Skin of body (tissue), 1 donor: ENCODE measurements at regions not wholly inside any gene's neighbourhood (a gene's known extent, or its start where the extent isn't known, plus 50 kb on each side); places are given as distances from the start of the nearest gene placed in this dataset.
"Not testable (repeated sequence)": the region's sequence is repeated elsewhere in the genome, so short reads cannot be mapped to it uniquely, and the experiment has no call there.

Experiments used
- DNase-seq: peaks from one replicate; lab custom pipeline; 2025; lab: John Stamatoyannopoulos, UW

DNA sequence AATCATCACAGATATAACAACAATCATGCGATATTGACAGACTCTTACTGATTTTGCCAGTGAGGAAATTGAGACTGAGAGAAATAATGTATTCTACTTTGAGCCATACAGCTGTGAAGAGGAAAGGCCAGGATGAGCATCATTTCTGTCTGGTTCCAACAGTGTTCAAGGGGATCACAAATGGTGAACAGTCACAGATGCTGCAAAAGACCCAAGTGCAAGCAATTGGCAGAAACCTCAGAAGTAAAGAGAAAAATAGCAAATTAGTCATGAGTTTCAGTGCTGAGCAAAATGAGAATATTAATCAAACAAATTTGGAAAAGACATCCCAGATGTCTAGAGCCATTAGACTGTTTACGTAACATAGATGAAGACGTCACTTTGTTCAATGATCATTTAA is 114.1 kb downstream of the RAB38 start:
- DNase-seq = peak; percentile 70

DNA sequence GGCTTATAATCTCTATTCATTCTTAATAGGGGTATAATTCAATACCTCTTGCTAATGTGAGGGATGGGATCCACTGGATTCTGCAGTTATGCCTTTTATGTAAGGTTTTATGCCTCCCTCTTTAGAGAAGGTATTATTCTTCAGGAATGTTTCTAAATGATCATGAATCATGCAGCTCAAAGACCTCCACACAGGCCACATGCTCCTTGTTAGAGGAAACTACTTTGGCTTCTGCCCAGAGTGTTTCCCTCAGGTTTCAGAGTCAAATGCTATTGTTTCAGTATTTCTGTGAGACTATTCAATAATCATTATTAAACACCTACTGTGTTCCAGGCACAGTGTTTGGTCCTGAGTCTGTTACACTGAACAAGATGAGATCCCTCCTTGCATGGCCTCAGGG is 115.9 kb downstream of the RAB38 start:
- DNase-seq = no peak

DNA sequence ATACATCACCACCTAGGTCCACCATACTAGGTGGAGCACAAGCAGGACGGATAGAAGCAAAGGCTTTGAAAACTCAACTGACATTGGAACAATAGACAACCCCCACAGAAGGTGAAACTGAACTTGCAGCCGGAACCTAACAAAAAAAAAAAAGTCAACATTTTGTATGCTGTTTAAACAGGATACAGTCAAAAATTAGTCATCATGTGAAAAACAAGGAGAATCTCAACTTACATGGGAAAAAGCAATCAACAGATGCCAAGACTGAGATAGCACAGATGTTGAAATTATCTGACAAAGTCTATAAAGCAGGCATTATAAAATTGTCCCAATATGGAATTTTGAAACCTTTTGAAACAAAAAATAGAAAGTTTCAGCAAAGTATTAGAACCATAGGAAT is 123.8 kb downstream of the RAB38 start:
- DNase-seq = no peak

DNA sequence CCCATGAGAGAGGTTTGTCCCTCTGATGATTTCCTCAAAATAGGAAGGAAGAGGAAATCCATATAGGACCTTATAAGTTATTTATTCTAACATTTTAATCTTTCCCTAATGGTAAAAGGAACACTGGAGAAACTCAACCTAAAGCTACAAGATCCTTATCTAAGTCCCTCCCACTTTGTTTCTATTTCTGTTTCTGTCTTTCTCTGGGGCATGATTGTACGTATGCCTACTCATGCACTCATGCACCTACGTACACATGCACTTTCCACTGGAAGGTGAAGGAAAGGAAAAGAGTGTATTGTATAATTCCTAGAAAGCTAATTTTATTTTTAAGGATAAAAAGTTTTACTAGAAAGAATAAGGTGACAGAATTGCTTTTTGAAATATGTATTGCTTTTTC is 125.0 kb downstream of the RAB38 start:
- DNase-seq = no peak

DNA sequence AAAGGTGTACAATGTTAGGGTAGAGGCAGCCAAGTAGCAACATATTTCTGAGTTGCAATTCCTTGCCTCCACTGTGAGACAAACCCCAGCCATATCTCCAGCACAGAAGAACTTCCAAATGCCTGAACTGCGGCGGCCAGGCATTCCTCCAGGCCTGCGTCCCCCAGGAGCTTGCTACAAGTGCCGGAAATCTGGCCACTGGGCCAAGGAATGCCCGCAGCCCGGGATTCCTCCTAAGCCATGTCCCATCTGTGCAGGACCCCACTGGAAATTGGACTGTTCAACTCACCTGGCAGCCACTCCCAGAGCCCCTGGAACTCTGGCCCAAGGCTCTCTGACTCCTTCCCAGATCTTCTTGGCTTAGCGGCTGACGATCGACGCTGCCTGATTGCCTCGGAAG is 130.0 kb downstream of the RAB38 start:
- not testable (repeated sequence) for DNase-seq

DNA sequence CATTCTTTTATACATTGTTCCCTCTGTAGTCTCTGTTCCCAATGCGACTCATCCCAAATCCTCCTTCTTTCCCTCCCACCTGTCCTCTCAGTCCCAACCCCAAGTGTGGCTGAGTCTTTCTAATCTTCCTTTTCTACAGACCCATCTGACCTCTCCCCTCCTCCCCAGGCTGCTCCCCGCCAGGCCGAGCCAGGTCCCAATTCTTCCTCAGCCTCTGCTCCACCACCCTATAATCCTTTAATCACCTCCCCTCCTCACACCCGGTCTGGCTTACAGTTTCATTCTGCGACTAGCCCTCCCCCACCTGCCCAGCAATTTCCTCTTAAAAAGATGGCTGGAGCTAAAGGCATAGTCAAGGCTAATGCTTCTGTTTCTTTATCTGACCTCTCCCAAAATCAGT is 130.6 kb downstream of the RAB38 start:
- DNase-seq = not testable (repeated sequence)

DNA sequence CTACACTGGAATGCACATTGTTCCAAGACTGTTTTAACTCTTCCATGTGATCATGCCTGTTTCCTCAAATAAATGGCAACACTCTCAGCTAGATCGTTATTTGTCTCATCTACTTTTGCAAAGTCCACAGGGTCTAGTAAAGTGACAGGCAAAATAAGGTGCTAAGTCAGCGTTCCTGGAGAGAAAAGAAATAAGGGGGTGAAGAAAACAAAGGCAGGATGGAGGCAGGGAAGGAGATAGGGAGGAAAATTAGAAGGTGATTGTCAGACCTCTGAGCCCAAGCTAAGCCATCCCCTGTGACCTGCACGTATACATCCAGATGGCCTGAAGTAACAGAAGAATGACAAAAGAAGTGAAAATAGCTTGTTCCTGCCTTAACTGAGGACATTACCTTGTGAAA is 132.1 kb downstream of the RAB38 start:
- no peak for DNase-seq

DNA sequence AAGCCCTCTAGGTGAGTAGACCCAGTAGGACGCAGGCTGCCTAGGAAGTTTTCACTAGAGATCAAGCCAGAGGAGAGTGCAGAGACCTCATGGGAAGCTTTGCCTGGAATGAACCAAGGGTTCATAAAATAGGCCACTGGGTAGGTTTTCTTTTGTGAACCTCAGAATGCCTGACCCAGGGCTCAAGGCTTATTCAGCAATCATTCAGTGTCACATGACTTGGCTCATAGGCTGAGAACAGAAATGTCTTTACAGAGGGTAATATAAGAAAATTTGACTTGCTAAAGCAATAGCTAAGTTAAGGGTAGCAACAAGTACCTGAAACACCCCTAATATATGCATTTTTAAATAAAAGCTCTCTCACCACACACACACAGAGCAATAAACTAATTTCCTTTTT is 132.6 kb downstream of the RAB38 start:
- DNase-seq = no peak

DNA sequence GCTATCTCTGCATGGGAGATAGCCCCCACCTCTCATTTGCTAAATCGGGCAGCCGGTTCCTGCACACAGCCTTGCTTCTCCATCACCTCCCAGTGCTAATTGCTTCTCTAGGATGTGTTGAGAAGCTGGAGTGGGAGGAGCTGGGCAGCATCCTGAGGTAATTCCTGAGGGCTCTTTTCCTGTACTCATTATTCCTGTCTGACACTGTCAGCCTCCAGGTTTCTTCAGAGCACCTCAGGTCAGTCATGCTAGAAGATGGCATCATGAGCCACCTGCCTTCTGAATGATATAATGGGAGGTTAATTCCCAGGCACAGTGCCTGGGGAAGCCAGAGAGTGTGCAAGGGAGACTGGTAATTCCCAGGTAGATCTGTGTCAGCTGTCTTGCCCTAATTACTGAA is 133.0 kb downstream of the RAB38 start:
- no peak for DNase-seq

DNA sequence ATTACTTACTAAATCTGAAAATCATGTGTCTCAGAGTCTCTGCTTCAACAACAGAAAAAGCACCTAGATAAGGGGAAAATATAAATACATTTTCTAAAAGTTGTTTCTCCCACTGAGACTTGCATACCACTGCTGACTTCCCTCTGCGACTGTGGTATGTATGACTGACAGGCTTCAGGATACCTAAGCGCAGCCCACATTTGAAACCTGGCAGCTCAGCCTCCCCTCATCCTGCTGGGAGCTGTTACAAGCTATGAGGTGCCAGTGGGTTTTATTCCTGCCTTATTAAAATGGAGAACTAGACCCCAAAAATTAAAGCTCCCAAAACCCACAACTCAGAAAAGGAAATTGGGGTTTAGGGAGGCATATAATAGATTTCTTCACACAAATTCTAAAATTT is 133.6 kb downstream of the RAB38 start:
- DNase-seq = no peak

DNA sequence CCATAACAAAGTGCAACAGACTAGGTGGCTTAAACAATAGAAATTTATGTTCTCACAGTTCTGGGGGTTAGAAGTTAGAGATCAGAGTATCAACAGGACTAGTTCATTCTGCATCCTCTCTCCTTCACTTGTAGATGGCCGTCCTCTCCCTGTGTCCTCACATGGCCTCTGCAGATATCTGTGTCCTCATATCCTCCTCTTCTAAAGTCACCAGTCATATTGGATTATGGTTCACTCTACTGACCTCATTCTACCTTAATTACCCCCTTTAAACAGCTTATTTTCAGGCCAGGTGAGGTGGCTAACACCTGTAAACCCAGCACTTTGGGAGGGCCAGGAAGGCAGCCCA is 135.1 kb downstream of the RAB38 start:
- DNase-seq = no peak

DNA sequence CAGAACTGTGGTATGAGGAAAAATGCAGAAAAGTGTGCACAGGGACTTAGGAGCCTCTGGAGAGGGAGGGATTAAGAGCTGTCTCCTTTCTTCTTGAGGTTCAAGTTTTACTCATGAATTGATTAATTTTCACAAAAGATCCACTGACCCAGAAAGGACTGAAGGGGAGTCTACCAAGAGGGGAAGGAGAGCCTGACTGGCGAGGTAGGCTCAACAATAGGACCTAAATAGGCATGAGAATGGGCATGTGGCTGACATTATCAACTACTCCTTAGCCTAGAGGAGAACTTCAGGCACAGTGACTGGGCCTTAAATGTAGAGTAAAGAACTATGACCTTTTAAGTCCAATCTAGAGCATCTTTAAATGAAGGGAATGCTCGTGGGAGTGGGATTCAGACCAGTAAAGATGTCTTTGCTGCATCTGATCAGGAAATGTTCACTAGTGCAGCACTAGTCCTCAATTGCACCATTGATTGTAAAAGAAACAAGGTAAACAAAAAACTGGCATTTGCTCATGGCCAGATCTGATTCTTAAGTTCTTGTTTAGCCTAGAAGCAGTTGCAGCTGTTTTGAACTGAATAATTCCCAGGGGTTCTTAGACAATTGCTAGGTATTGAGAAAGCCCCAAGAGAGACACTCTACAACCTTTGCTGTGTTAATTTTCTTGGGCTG is 135.6 kb downstream of the RAB38 start:
- no peak for DNase-seq

DNA sequence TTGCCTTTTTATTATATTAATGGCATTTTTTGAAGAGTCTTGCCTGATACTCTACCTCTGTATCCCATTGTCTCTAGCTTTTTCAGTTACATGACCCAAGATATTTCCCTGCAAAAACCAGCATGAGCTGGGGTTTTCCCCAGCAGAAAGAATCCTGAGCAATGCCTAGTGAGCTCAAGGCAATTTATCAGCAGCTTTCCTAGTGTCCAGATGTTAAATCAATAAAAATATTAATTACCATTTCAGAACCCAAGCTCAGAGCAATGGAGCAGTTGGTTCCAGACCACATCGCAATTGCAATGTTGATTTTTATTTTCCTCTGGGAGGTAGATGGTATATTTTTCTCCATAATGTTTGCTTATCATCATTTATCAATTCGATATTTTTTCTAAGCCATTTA is 137.2 kb downstream of the RAB38 start:
- DNase-seq = no peak

DNA sequence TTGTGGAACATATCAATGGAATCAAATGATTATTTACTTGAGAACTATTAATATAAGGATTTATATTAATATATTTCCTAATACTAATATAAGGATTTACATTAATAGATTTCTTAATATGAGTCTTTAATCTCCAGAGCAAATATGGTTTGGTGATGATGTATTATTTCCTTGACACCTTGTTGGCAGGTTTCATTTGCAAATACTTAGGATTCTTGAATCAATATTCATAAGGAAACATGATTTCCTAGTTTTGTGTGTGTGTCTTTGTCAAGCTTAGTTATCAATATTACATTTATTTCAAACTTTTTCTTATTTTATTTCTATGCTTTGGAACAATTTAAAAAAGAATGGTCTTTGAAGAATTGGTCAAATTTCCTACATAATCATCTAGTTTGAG is 138.5 kb downstream of the RAB38 start:
- DNase-seq = no peak

DNA sequence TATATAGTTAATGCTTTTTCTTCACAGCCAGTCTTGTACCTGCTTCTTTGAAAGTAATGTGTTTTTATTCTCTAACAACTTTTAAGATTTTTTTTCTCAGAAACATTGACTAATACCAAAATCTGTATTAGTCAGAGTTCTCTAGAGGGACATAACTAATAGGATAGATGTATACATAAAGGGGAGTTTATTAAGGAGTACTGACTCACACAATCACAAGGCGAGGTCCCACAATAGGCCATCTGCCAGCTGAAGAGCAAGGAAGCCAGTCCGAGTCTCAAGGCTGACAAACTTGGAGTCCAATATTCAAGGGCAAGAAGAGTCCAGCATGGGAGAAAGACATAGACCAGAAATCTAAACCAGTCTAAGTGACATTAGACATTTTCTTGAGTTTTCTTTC is 140.0 kb downstream of the RAB38 start:
- DNase-seq = no peak

DNA sequence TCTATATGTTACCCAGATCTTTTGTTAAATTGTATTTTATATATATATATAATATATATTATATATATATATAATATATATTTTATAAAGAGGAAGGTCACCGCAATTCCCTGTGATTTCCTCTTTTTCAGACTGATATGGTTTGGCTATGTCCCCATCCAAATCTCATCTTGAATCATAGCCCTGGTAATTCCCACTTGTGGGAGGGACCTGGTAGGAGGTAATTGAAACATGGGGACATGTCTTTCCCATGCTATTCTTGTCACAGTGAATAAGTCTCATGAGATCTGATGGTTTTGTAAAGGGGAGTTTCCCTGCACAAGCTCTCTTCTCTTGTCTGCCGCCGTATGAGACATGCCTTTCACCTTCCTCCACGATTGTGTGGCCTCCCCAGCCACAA is 157.6 kb downstream of the RAB38 start:
- DNase-seq = no peak

DNA sequence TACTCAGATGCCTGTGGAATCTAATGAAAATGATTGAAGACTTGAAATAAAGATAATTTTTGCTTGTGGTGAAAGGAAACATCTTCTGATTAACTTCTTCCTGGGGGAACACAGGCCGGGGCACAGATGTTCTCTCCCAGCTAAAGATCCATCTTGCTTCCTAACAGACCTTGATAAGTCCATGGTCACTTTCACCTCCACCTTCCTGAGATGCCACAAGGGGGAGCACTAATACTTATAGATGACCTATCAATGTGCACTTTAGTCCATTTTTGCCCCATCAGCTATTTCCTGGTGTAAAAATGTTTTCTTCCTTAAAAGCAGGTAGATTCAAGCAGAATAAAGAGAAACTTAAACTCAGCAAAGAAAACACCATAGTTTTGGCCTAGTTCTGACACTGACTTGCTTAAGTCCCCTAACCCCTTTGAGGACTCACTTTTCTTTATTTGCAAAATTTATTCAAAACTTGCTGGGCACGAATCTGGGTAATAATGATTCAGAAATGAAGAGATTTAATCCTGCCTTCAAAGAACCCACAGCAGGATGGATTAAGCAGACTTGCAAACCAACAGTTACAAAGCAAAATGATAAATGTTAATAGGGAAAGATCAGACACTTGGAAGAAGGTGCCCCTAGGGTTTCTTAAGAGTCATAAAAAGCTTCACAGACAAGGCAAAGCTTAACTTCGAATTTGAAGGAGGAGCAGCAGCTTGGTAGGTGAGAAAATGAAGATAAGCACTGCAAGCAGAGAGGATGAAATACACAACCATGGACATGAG is 158.7 kb downstream of the RAB38 start:
- DNase-seq = peak; percentile 79

DNA sequence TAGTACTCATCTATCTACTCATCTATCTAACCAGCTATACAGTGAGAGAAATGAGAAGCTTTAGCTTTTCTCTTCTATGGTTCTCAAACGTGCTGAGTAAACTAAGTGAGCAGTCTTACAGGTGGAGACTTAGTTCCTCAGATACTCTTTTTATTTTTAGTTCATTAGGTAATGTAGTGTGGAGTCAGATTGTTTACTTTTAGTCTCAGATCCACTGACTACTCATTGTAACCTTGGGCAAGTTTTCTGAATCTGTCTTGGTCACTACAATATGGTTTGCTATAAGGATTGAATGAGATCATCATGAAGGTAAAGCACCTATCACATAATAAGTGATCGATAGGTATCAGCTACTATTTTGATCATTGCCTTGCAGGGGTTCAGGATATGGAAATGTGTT is 160.1 kb downstream of the RAB38 start:
- no peak for DNase-seq

DNA sequence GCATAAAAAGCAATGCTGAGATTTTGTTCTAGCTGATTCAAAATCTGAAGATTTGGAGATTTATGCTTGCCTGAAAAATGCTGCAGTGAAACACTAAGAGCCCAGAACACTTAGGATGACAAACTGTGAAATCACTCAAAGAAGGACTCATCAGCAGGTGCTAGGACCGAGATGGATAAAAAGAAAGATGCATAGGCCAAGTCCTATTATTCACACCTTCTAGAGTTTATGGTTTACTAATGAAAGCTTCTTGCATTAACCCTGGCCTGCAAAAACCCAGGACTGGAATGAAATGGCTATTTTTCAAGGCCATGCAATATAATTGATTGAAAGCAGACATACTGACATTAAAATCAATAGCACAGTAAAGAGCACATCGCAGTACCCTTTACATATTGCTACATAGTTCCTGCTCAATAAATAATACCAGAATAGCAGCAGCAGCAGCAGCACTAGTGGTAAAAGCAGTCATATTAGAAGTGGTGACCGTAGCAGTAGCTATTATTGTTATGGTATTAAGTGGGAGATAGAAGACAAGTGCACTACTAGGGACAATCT is 161.7 kb downstream of the RAB38 start:
- no peak for DNase-seq

DNA sequence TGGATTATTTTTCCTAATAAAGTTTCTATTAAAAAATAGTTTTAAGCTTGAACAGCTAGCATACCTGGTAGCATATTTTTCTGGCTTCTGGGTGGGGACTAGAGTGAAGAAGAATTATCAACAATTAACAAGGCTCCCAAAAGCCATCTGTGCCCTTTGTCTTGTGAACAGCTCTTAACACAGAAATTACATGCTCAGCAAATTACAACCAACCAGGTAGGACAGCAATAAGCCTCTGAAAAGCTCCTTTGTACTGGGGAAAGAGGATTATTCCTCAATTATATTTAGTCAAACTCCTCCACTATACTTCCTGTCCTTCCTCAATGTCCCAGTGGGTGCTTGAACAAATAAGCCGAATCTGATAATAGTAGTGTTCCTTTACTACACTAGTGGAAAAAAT is 162.8 kb downstream of the RAB38 start:
- no peak for DNase-seq

DNA sequence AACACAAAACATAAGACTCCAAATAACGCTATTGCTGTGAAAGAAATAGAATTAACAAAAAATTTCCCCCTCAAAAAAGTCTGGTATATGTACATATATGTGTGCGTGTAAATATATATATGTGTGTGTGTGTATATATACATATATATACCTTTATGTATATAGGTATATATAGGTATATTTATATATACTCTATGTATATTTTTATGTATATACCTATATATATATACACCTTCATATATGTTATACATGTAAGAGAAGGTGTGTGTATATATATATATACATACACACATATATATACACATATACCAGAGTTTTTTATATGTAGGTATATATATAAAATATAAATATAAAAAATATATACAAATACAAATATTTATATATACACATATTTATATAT is 199.2 kb downstream of the RAB38 start:
- no peak for DNase-seq

DNA sequence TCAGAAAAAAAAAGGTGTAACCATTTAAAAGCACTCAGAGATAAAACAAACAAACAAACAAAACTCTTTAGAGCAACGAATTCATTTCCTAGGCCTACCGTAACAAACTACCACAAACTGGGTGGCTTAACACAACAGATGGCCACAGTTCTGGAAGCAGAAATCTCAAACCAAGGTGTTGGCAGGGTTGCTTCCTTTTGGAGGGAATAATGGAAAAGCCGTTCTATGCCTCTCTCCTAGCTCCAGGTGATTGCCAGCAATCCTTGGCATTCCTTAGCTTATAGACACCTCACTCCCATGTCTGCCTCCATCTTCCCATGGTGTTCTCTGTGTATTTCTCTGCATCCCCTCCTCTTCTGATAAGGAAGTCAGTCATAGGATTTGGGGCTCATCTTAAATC is 200.4 kb downstream of the RAB38 start:
- DNase-seq = no peak

DNA sequence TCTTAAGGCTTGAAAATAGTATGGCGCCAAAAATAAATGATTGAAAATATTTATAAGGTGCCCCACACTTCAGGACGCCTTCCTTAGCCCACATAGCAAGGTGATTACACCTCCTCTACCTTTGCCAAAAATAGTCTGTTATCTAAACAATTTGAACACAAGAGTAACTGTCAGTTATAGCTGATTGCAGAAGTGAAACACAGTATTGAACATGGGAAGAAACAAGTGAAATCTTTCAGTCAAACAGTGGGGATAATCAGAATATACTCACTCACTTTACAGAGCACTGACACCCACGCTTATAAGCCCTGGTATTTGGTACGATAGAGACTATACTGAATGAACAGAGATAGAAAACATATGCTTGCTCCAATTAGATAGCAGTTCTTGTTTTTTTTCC is 203.1 kb downstream of the RAB38 start:
- DNase-seq = no peak
